HepG2 (cell line): ENCODE measurements at regions not wholly inside any gene's neighbourhood (a gene's known extent, or its start where the extent isn't known, plus 50 kb on each side); places are given as distances from the start of the nearest gene placed in this dataset.

ENCODE experiments used
- FOXA1 ChIP-seq, 2 experiments: fragments of 450-650 bp in 1 of 2; sonication (generic) in 1 of 2; formaldehyde crosslinking in 1 of 2; IDR thresholded peaks; 2 replicates each; pipeline versions ENCODE4 v1.4.0 to v1.6.1; 2016 to 2020; ENCODE audit warnings: missing genetic modification reagents in 1 of 2
- SIN3A ChIP-seq: IDR thresholded peaks from 2 replicates; pipeline ENCODE4 v1.6.1; 2011; ENCODE audit warnings: low read depth, mild to moderate bottlenecking, control low read depth, low read length, borderline replicate concordance
- SP4 ChIP-seq: sonication (generic); formaldehyde crosslinking; IDR thresholded peaks from 2 replicates; pipeline ENCODE4 v1.8.1; 2023; ENCODE audit warnings: mild to moderate bottlenecking, missing genetic modification reagents
- ZNF670 ChIP-seq: sonication (generic); formaldehyde crosslinking; IDR thresholded peaks from 2 replicates; pipeline ENCODE4 v1.8.0; 2022; ENCODE audit warnings: mild to moderate bottlenecking, missing genetic modification reagents, borderline replicate concordance
- TF ChIP-seq, protein P1 (sequence below): sonication (generic); formaldehyde crosslinking; IDR thresholded peaks from 2 replicates; pipeline ENCODE4 v1.8.1; 2023; ENCODE audit warnings: mild to moderate bottlenecking, inconsistent platforms, moderate library complexity, missing genetic modification reagents, borderline replicate concordance
- TF ChIP-seq, protein P2 (sequence below): sonication (generic); IDR thresholded peaks from 2 replicates; pipeline ENCODE4 v1.6.1; 2016; ENCODE audit warnings: low read depth, borderline replicate concordance

- no peak for TF ChIP-seq FOXA1 (IDR thresholded peaks at IDR 0.05)
- TF ChIP-seq FOXA1 (CRISPR knock-in tag; IDR thresholded peaks at IDR 0.05), result no peak
- TF ChIP-seq, protein P1, sequence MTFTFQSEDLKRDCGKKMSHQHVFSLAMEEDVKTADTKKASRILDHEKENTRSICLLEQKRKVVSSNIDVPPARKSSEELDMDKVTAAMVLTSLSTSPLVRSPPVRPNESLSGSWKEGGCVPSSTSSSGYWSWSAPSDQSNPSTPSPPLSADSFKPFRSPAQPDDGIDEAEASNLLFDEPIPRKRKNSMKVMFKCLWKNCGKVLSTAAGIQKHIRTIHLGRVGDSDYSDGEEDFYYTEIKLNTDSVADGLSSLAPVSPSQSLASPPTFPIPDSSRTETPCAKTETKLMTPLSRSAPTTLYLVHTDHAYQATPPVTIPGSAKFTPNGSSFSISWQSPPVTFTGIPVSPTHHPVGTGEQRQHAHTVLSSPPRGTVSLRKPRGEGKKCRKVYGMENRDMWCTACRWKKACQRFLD (CRISPR knock-in tag), result no peak
- TF ChIP-seq, protein P2, sequence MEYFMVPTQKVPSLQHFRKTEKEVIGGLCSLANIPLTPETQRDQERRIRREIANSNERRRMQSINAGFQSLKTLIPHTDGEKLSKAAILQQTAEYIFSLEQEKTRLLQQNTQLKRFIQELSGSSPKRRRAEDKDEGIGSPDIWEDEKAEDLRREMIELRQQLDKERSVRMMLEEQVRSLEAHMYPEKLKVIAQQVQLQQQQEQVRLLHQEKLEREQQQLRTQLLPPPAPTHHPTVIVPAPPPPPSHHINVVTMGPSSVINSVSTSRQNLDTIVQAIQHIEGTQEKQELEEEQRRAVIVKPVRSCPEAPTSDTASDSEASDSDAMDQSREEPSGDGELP, result no peak
- no peak for TF ChIP-seq SIN3A
- TF ChIP-seq SP4, result no peak
- TF ChIP-seq ZNF670 (CRISPR knock-in tag), result no peak
Measured at GRCh38 chr14:27091973-27092372, 494.1 kb upstream of the NOVA1 start.
